Calu3 (cell line): ENCODE measurements at regions not wholly inside any gene's neighbourhood (a gene's known extent, or its start where the extent isn't known, plus 50 kb on each side); places are given as distances from the start of the nearest gene placed in this dataset.

Experiments
- BruUV-seq: library from RNA; stranded (reverse); fragments of 400-500 nt; replicated peaks from 2 replicates; lab custom pipeline; 2021; lab: Mats Ljungman, UMichigan
- CTCF ChIA-PET: fragments of 300-600 bp; sonication (Branson Sonifier 250); formaldehyde crosslinking; loops from one replicate; lab custom pipeline; 2022; ENCODE audit warnings: antibody characterized with exemption; lab: Charles Lee
- DNase-seq: peaks from one replicate; pipeline ENCODE4 v3.0.0; 2022
- H3K27ac Mint-ChIP-seq: one replicate; pipeline ENCODE4 v1.8.0; 2022; ENCODE audit warnings: mixed read lengths; ENCODE audit not compliant: unreplicated experiment
- H3K27me3 Mint-ChIP-seq: one replicate; pipeline ENCODE4 v1.8.0; 2022; ENCODE audit warnings: mixed read lengths; ENCODE audit not compliant: unreplicated experiment
- H3K36me3 Mint-ChIP-seq: one replicate; pipeline ENCODE4 v1.8.0; 2022; ENCODE audit warnings: mild to moderate bottlenecking, moderate library complexity, mixed read lengths; ENCODE audit not compliant: insufficient read depth, unreplicated experiment
- H3K4me1 Mint-ChIP-seq: one replicate; pipeline ENCODE4 v1.8.0; 2022; ENCODE audit warnings: mild to moderate bottlenecking, low read depth, mixed read lengths; ENCODE audit not compliant: unreplicated experiment
- H3K4me3 Mint-ChIP-seq: one replicate; pipeline ENCODE4 v1.8.0; 2022; ENCODE audit warnings: mild to moderate bottlenecking, low read depth, moderate library complexity, mixed read lengths; ENCODE audit not compliant: unreplicated experiment
- H3K9me3 Mint-ChIP-seq: one replicate; pipeline ENCODE4 v1.8.0; 2022; ENCODE audit warnings: low read depth, mixed read lengths; ENCODE audit not compliant: unreplicated experiment
- intact Hi-C: fragments of 100-400 bp; cut with micrococcal nuclease; formaldehyde crosslinking; loops from one replicate; pipeline ENCODE4 v1.10.0; 2022; ENCODE audit not compliant: unreplicated experiment
- TF ChIP-seq, protein P1 (sequence below): fragments of 200-600 bp; IDR thresholded peaks from one replicate; pipeline ENCODE4 v1.8.0; 2022; ENCODE audit warnings: antibody characterized with exemption; ENCODE audit not compliant: unreplicated experiment

DNA sequence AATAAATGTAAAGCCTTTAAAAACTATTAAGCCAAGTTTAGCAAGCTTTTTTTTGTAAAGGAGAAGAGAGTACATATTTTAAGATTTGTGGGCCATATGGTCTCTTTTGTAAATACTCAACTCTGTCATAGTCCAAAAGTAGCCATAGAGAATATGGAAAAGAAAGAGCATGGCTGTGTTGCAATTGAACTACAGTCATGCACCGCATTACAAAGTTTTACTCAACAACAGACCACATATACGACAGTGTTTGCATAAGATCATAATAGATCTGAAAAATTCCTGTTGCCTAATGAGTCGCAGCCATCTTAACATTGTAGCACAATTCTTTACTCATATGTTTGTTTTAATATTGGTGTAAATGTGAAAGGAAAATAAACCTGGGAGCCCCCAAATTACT is 440.8 kb downstream of the HTR7 start:
- Mint-ChIP-seq H3K27me3 (no peaks in the 10 kb centered on the region), H3K36me3 (no peaks in the 10 kb centered on the region), H3K9me3 (no peaks in the 10 kb centered on the region), H3K27ac (no peak overlapping the region), H3K4me3 (no peak overlapping the region), H3K4me1 (no peaks in the 10 kb centered on the region)
- no peak for DNase-seq
- intact Hi-C loops: no loop called here
- no TSS peak for BruUV-seq
- TF ChIP-seq, protein P1, sequence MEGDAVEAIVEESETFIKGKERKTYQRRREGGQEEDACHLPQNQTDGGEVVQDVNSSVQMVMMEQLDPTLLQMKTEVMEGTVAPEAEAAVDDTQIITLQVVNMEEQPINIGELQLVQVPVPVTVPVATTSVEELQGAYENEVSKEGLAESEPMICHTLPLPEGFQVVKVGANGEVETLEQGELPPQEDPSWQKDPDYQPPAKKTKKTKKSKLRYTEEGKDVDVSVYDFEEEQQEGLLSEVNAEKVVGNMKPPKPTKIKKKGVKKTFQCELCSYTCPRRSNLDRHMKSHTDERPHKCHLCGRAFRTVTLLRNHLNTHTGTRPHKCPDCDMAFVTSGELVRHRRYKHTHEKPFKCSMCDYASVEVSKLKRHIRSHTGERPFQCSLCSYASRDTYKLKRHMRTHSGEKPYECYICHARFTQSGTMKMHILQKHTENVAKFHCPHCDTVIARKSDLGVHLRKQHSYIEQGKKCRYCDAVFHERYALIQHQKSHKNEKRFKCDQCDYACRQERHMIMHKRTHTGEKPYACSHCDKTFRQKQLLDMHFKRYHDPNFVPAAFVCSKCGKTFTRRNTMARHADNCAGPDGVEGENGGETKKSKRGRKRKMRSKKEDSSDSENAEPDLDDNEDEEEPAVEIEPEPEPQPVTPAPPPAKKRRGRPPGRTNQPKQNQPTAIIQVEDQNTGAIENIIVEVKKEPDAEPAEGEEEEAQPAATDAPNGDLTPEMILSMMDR: no peak
- CTCF ChIA-PET: no interaction called here

DNA sequence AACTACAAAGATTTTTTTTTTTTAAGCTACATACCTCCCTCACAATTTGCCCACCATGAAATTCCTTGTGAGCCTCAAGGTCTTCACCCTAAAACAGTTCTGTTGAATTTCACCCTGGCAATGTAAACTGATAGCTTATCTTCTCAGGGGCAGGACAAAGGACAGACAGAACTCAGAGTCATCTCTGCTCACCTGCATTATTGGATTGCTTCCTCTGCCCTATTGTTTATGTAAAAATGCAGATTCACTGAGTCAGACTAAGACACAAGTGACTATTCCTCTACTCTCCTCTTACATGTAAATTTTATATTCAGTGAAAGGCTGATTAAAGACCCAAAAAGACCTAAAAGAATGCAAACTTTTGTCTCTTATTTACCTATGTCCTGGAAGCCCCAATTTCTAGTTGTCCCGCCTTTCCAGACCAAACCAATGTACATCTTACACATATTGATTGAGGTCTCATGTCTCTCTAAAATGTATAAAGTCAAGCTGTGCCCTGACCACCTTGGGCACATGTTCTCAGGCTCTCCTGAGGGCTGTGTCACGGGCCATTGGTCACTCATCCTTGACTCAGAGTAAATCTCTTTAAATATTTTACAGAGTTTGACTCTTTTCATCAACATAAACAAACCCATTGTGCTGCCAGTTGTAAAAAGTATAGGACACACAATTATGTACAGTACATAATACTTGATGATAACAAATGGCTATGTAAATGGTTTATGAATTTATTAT is 440.2 kb downstream of the HTR7 start:
- Mint-ChIP-seq H3K4me3 (no peak overlapping the region), H3K27me3 (no peaks in the 10 kb centered on the region), H3K36me3 (no peaks in the 10 kb centered on the region), H3K27ac (no peak overlapping the region), H3K9me3 (no peaks in the 10 kb centered on the region), H3K4me1 (no peaks in the 10 kb centered on the region)
- no peak for DNase-seq
- CTCF ChIA-PET: no interaction called here
- TF ChIP-seq, protein P1: no peak
- no TSS peak for BruUV-seq
- intact Hi-C loops: no loop called here

DNA sequence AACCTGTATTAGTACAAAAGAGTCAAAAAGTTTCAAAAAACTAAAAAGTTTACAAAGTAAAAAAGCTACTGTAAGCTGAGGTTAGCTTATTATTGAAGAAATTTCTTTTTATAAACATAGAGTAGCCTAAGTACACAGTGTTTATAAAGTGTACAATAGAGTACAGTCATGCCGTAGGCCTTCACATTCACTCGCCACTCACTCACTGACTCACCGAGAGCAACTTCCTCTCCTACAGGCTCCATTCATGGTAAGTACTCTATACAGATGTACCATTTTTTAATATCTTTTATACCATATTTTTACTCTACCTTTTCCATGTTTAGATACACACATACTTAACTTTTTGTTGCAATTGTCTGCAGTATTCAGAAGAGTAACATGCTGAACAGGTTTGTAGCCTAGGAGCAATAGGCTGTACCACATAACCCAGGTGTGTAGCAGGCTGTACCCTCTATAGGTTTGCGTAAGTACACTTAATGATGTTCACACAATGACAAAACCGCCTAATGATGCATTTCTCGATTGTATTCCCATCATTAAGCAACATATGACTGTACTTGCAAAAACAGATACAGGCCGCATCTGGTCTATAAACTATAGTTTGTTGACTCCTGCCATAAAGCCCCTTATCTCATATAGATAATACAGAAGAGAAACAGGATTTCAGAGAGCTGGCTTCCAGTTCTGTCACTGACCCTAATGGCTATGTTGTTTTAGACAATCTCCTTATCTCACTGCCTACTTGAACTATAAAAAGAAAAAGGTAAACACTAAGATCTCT is 438.8 kb downstream of the HTR7 start:
- no peaks in the 10 kb centered on the region for H3K36me3 Mint-ChIP-seq
- no peaks in the 10 kb centered on the region for H3K4me1 Mint-ChIP-seq
- TF ChIP-seq, protein P1: no peak
- H3K27me3 Mint-ChIP-seq: no peaks in the 10 kb centered on the region
- no peak overlapping the region for H3K4me3 Mint-ChIP-seq
- intact Hi-C loops: no loop called here
- DNase-seq: peak; percentile 23
- CTCF ChIA-PET: interaction anchor here (0.7 to 0.8 kb wide), 2 partner anchors 23 to 106 kb away, joined by 3 to 4 read pairs; no protein-coding TSS in a partner anchor
- no TSS peak for BruUV-seq
- no peaks in the 10 kb centered on the region for H3K9me3 Mint-ChIP-seq
- H3K27ac Mint-ChIP-seq: no peak overlapping the region

DNA sequence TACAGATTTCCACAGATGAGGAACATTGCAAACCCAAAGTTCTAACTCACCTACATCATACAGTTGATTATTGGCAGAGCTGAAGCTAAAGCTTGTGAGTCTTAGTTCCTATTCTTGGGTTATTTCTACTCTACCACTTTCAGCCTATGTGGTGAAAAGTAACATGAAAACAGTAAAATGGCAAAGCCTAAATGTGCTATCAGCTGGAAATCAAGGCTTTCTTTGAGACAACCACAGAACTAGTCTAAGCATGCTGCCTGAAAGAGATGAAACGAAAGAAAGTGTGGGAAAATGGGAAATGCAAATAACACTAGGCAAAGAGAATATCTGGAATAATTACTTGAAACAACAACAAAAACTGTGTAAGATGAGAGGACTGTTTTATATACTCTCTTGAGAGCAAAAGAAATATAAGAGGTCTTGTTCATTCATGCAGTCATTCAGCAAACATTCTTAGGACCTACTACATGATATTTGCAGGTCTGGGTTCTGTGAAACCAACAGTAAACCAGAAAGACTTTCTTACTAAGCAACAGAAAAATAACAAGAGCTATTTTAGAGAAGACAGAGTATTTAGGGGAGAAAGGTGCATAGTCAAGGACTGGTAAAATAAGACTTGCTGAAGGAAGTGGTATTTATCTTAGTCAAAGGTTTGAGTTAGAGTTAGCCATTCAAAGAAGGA is 437.1 kb downstream of the HTR7 start:
- intact Hi-C loops: no loop called here
- no peaks in the 10 kb centered on the region for H3K4me1 Mint-ChIP-seq
- DNase-seq: no peak
- CTCF ChIA-PET: no interaction called here
- BruUV-seq: no TSS peak
- no peak overlapping the region for H3K4me3 Mint-ChIP-seq
- H3K9me3 Mint-ChIP-seq: no peaks in the 10 kb centered on the region
- H3K27ac Mint-ChIP-seq: no peak overlapping the region
- TF ChIP-seq, protein P1: no peak
- H3K27me3 Mint-ChIP-seq: no peaks in the 10 kb centered on the region
- no peaks in the 10 kb centered on the region for H3K36me3 Mint-ChIP-seq
